ENCODE measurements at regions not wholly inside any gene's neighbourhood (a gene's known extent, or its start where the extent isn't known, plus 50 kb on each side); places are given as distances from the start of the nearest gene placed in this dataset.

DNA sequence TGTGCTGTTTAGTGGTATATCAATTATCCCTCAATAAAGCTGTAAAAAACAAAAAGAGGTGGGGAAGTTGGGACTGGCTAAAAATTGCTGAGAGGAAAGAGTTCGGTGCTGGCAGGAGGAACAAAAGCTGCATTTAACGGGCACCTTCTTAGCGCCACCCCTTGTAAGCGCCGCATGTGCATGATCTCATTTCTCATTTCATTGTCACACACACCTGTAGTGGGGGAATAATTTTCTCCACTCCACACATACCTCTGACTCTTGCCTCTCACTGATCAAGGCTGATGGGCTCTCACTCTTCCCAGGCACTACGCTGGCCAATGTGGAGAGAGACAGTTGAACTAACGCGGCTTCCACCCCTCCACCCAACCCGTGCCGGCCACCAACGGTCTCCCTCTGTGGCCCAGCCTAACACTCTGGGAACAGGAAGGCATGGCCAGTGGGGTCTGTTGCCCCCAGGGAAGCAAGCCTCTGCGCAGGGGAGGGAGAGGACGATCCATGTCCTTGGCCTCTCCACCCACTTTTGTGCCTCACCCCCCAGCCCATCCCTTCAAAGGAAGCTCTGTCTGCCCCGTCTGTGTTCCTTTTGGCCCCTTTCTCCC, 186.7 kb upstream of the SYT13 start:
- TF ChIP-seq, protein P1, sequence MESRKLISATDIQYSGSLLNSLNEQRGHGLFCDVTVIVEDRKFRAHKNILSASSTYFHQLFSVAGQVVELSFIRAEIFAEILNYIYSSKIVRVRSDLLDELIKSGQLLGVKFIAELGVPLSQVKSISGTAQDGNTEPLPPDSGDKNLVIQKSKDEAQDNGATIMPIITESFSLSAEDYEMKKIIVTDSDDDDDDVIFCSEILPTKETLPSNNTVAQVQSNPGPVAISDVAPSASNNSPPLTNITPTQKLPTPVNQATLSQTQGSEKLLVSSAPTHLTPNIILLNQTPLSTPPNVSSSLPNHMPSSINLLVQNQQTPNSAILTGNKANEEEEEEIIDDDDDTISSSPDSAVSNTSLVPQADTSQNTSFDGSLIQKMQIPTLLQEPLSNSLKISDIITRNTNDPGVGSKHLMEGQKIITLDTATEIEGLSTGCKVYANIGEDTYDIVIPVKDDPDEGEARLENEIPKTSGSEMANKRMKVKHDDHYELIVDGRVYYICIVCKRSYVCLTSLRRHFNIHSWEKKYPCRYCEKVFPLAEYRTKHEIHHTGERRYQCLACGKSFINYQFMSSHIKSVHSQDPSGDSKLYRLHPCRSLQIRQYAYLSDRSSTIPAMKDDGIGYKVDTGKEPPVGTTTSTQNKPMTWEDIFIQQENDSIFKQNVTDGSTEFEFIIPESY (IDR thresholded peaks at IDR 0.05; ENCODE audit: borderline replicate concordance, low read depth) = no peak
- TF ChIP-seq FOXJ3 (CRISPR knock-in tag; IDR thresholded peaks at IDR 0.05) (no peak), GABPA (IDR thresholded peaks at IDR 0.05; ENCODE audit: low read depth) (no peak), SMC3 (IDR thresholded peaks at IDR 0.05; ENCODE audit: low read depth, low read length) (no peak), EP300 (IDR thresholded peaks at IDR 0.05; ENCODE audit: borderline replicate concordance in 1 of 2, low read depth in 1 of 2, low read length in 1 of 2) (no peak), FOSL2 (IDR thresholded peaks at IDR 0.05; ENCODE audit: borderline replicate concordance, low read depth) (no peak), EZH2phosphoT487 (IDR thresholded peaks at IDR 0.05; ENCODE audit: borderline replicate concordance, low read depth) (no peak), POLR2AphosphoS5 (IDR thresholded peaks at IDR 0.05; ENCODE audit: low read depth, low read length) (no peak), YY1 (IDR thresholded peaks at IDR 0.05; ENCODE audit: low read depth) (no peak), SIN3A (IDR thresholded peaks at IDR 0.05; ENCODE audit: borderline replicate concordance, low read depth, low read length) (no peak), CHD2 (IDR thresholded peaks at IDR 0.05; ENCODE audit: low read length, partially characterized antibody) (no peak)
- TF ChIP-seq, protein P2, sequence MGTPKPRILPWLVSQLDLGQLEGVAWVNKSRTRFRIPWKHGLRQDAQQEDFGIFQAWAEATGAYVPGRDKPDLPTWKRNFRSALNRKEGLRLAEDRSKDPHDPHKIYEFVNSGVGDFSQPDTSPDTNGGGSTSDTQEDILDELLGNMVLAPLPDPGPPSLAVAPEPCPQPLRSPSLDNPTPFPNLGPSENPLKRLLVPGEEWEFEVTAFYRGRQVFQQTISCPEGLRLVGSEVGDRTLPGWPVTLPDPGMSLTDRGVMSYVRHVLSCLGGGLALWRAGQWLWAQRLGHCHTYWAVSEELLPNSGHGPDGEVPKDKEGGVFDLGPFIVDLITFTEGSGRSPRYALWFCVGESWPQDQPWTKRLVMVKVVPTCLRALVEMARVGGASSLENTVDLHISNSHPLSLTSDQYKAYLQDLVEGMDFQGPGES (IDR thresholded peaks at IDR 0.05; ENCODE audit: low read depth, low read length) = no peak
- TF ChIP-seq, protein P3, sequence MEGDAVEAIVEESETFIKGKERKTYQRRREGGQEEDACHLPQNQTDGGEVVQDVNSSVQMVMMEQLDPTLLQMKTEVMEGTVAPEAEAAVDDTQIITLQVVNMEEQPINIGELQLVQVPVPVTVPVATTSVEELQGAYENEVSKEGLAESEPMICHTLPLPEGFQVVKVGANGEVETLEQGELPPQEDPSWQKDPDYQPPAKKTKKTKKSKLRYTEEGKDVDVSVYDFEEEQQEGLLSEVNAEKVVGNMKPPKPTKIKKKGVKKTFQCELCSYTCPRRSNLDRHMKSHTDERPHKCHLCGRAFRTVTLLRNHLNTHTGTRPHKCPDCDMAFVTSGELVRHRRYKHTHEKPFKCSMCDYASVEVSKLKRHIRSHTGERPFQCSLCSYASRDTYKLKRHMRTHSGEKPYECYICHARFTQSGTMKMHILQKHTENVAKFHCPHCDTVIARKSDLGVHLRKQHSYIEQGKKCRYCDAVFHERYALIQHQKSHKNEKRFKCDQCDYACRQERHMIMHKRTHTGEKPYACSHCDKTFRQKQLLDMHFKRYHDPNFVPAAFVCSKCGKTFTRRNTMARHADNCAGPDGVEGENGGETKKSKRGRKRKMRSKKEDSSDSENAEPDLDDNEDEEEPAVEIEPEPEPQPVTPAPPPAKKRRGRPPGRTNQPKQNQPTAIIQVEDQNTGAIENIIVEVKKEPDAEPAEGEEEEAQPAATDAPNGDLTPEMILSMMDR (IDR thresholded peaks at IDR 0.05) = no peak
- TF ChIP-seq, protein P4, sequence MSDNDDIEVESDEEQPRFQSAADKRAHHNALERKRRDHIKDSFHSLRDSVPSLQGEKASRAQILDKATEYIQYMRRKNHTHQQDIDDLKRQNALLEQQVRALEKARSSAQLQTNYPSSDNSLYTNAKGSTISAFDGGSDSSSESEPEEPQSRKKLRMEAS (IDR thresholded peaks at IDR 0.05; ENCODE audit: low read depth) = no peak
